ENCODE measurements at regions not wholly inside any gene's neighbourhood (a gene's known extent, or its start where the extent isn't known, plus 50 kb on each side); places are given as distances from the start of the nearest gene placed in this dataset.

- H3K27me3 ChIP-seq (ENCODE audit: control insufficient read depth in 1 of 2, insufficient read depth in 2 of 2, low read length in 2 of 2), result no peaks in the 10 kb centered on the region
- H4K20me1 ChIP-seq (ENCODE audit: insufficient read depth, low read length), result no peaks in the 10 kb centered on the region
- DNase-seq (ENCODE audit: low spot score), result no peak
- no peak overlapping the region for H3K4me2 ChIP-seq (ENCODE audit: low read depth, low read length)
- H3K9ac ChIP-seq (ENCODE audit: insufficient read depth, low read depth, low read length), result no peak overlapping the region
- H3K4me1 ChIP-seq (ENCODE audit: insufficient read depth, low read length), result no peaks in the 10 kb centered on the region; the same call in 1 of the 2 replicates
- ChIA-PET CTCF (ENCODE audit: low intra/inter-chr PET ratio, low total read pairs) (no interaction called here), POLR2A (no interaction called here)
- no peak for FAIRE-seq
- H3K79me2 ChIP-seq (ENCODE audit: insufficient read depth, low read length), result no peaks in the 10 kb centered on the region
- H2AFZ ChIP-seq (ENCODE audit: low read length), result no peak overlapping the region
- intact Hi-C loops (cut with micrococcal nuclease; ENCODE audit: unreplicated experiment), result no loop called here
- BruUV-seq (replicated peaks), result no TSS peak
- H3K4me3 ChIP-seq (replicated peaks in 1 of 3; ENCODE audit: insufficient read depth in 1 of 3, low read depth in 2 of 3, low read length in 3 of 3), result no peak overlapping the region
- ATAC-seq, result no peak
- no peaks in the 10 kb centered on the region for H3K9me3 ChIP-seq (ENCODE audit: low read length)
- H3K27ac ChIP-seq (ENCODE audit: extremely low read length, insufficient read depth, low read length), result no peak overlapping the region
- in situ Hi-C loops (cut with HindIII; ENCODE audit: extremely low pct_ligation_motif_present, low pct_unique_long_range_greater_than_20kb), result no loop called here
- no peaks in the 10 kb centered on the region for H3K36me3 ChIP-seq (replicated peaks in 1 of 2; ENCODE audit: control insufficient read depth in 1 of 2, insufficient read depth in 2 of 2, low read length in 2 of 2)
- 25% methylated on average over 5 of the region's 8 CpGs for WGBS (ENCODE audit: low lambda C conversion rate)
- TF ChIP-seq CCAR2 (optimal IDR thresholded peaks at IDR 0.05; ENCODE audit: low read depth, low read length) (no peak), NR2F6 (IDR thresholded peaks at IDR 0.05) (no peak), NR2F6 (CRISPR knock-in tag; IDR thresholded peaks at IDR 0.05) (no peak), SNAPC5 (CRISPR knock-in tag; IDR thresholded peaks at IDR 0.05; ENCODE audit: borderline replicate concordance) (no peak), ATM (IDR thresholded peaks at IDR 0.05; ENCODE audit: borderline replicate concordance) (no peak), RXRA (CRISPR knock-in tag; IDR thresholded peaks at IDR 0.05) (no peak), HMGA1 (CRISPR knock-in tag; conservative IDR thresholded peaks at IDR 0.05) (no peak), GATAD2A (CRISPR knock-in tag; IDR thresholded peaks at IDR 0.05) (no peak), ZNF510 (CRISPR knock-in tag; IDR thresholded peaks at IDR 0.05; ENCODE audit: low read depth) (no peak), ZNF264 (CRISPR knock-in tag; IDR thresholded peaks at IDR 0.05) (no peak), PRDM15 (CRISPR knock-in tag; IDR thresholded peaks at IDR 0.05) (no peak), ZFP62 (CRISPR knock-in tag; IDR thresholded peaks at IDR 0.05) (no peak), AHDC1 (CRISPR knock-in tag; IDR thresholded peaks at IDR 0.05; ENCODE audit: borderline replicate concordance) (no peak), MLLT10 (CRISPR knock-in tag; IDR thresholded peaks at IDR 0.05) (no peak), ZBTB33 (CRISPR knock-in tag; IDR thresholded peaks at IDR 0.05) (no peak), GTF2F1 (IDR thresholded peaks at IDR 0.05; ENCODE audit: low read length) (no peak)
Measured at GRCh38 chr1:55703726-55704363, 488.7 kb upstream of the USP24 start.
